Erythroblast (primary cell): ENCODE measurements at regions not wholly inside any gene's neighbourhood (a gene's known extent, or its start where the extent isn't known, plus 50 kb on each side); places are given as distances from the start of the nearest gene placed in this dataset.

Source experiments
- GATA1 ChIP-seq: IDR thresholded peaks from 2 replicates; pipeline ENCODE4 v1.6.1; 2011; ENCODE audit warnings: low read depth, mild to moderate bottlenecking, control low read depth, low read length, moderate library complexity
- POLR2A ChIP-seq: IDR thresholded peaks from 2 replicates; pipeline ENCODE4 v1.6.1; 2011; ENCODE audit warnings: mild to moderate bottlenecking, low read length

DNA sequence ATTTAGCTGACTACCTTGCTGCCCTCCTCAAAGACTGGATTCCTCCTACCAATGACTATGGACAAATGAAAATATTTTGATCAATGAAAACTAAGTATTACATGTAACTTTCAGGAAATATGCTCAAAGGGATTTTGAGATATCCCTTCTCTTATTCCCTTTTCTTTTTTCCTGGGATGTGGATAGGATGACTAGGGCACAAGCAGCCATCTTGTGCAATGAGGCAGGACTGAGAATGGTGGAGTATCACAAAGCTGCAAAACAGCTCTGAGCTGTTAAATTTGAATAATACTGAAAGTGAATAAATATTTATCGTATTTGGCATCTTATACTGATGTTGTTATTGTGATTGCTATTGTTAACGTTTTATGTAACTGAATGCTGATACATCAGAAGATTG lies 333.1 kb upstream of the NUDT12 start:
- no peak for TF ChIP-seq POLR2A
- TF ChIP-seq GATA1: no peak
